HG03432 (cell line): ENCODE measurements at regions not wholly inside any gene's neighbourhood (a gene's known extent, or its start where the extent isn't known, plus 50 kb on each side); places are given as distances from the start of the nearest gene placed in this dataset.
A peak's percentile ranks its signal among the peaks of the same experiment; 100 is the strongest.

ENCODE experiments used
- ATAC-seq: cut with Tn5 transposase; IDR thresholded peaks from one replicate; pipeline ENCODE4 v1.9.1; 2021; ENCODE audit warnings: mild to moderate bottlenecking, moderate library complexity; ENCODE audit not compliant: unreplicated experiment

- no peak for ATAC-seq
These were observed 468.1 kb downstream of the SOX9 start for GRCh38 chr17:72588961-72589360.

GRCh38 chr17:72590382-72590781 is 469.6 kb downstream of the SOX9 start:
- ATAC-seq: no peak

GRCh38 chr17:72590882-72591281 is 470.1 kb downstream of the SOX9 start:
- no peak for ATAC-seq

- ATAC-seq: no peak
These were observed 470.7 kb downstream of the SOX9 start for GRCh38 chr17:72591289-72592241.

GRCh38 chr17:72592242-72592966 is 471.6 kb downstream of the SOX9 start:
- peak; percentile 79 for ATAC-seq

- no peak for ATAC-seq
These were observed 472.1 kb downstream of the SOX9 start for GRCh38 chr17:72592967-72593325.

GRCh38 chr17:72594248-72594647 is 473.4 kb downstream of the SOX9 start:
- ATAC-seq: no peak
